HFFc6 (cell line): ENCODE measurements at regions not wholly inside any gene's neighbourhood (a gene's known extent, or its start where the extent isn't known, plus 50 kb on each side); places are given as distances from the start of the nearest gene placed in this dataset.

ENCODE experiments used
- DNase-seq: peaks from one replicate; pipeline ENCODE4 v3.0.0-alpha.2; 2018
- H3K27ac Mint-ChIP-seq: 2 replicates; pipeline ENCODE4 v1.8.0; 2020; ENCODE audit warnings: mild to moderate bottlenecking, mixed read lengths
- H3K27me3 Mint-ChIP-seq: 2 replicates; pipeline ENCODE4 v1.8.0; 2021; ENCODE audit warnings: mild to moderate bottlenecking, moderate library complexity, mixed read lengths; ENCODE audit not compliant: insufficient read depth
- H3K36me3 Mint-ChIP-seq: 2 replicates; pipeline ENCODE4 v1.8.0; 2021; ENCODE audit warnings: low read depth, mixed read lengths
- H3K4me1 Mint-ChIP-seq: 2 replicates; pipeline ENCODE4 v1.8.0; 2020; ENCODE audit warnings: low read depth, mixed read lengths
- H3K4me3 Mint-ChIP-seq: 2 replicates; pipeline ENCODE4 v1.8.0; 2020; ENCODE audit warnings: mild to moderate bottlenecking, moderate library complexity, mixed read lengths
- H3K9me3 Mint-ChIP-seq: 2 replicates; pipeline ENCODE4 v1.8.0; 2020; ENCODE audit warnings: mild to moderate bottlenecking, mixed read lengths
- CTCF ChIP-seq: fragments of 200-600 bp; sonication (generic); IDR thresholded peaks from 2 replicates; pipeline ENCODE4 v1.5.0; 2021; ENCODE audit warnings: antibody characterized with exemption, mild to moderate bottlenecking

GRCh38 chr10:84901885-84902284 lies 573.5 kb downstream of the CCSER2 start:
- no peak for DNase-seq
- TF ChIP-seq CTCF = no peak
- Mint-ChIP-seq H3K27me3 (no peaks in the 10 kb centered on the region; the same call in 1 of the 2 replicates), H3K4me3 (no peak overlapping the region), H3K36me3 (no peaks in the 10 kb centered on the region), H3K4me1 (no peaks in the 10 kb centered on the region), H3K9me3 (peaks cover 36% of the 10 kb centered on the region), H3K27ac (no peak overlapping the region)

GRCh38 chr10:84902553-84902952 lies 574.2 kb downstream of the CCSER2 start:
- H3K4me1 Mint-ChIP-seq = no peaks in the 10 kb centered on the region
- no peak overlapping the region for H3K4me3 Mint-ChIP-seq
- no peaks in the 10 kb centered on the region; the same call in 1 of the 2 replicates for H3K27me3 Mint-ChIP-seq
- H3K9me3 Mint-ChIP-seq = peaks cover 37% of the 10 kb centered on the region
- no peak overlapping the region for H3K27ac Mint-ChIP-seq
- TF ChIP-seq CTCF = no peak
- DNase-seq = no peak
- H3K36me3 Mint-ChIP-seq = no peaks in the 10 kb centered on the region

GRCh38 chr10:84903320-84903719 lies 574.9 kb downstream of the CCSER2 start:
- H3K36me3 Mint-ChIP-seq = no peaks in the 10 kb centered on the region
- no peak overlapping the region for H3K4me3 Mint-ChIP-seq
- DNase-seq = no peak
- no peak overlapping the region for H3K27ac Mint-ChIP-seq
- no peaks in the 10 kb centered on the region for H3K4me1 Mint-ChIP-seq
- TF ChIP-seq CTCF = no peak
- H3K9me3 Mint-ChIP-seq = peaks cover 41% of the 10 kb centered on the region
- H3K27me3 Mint-ChIP-seq = no peaks in the 10 kb centered on the region; the same call in 1 of the 2 replicates

GRCh38 chr10:84907461-84908009 lies 579.1 kb downstream of the CCSER2 start:
- Mint-ChIP-seq H3K36me3 (no peaks in the 10 kb centered on the region), H3K27me3 (peaks cover 2% of the 10 kb centered on the region), H3K9me3 (peaks cover 60% of the 10 kb centered on the region), H3K4me3 (no peak overlapping the region), H3K4me1 (no peaks in the 10 kb centered on the region), H3K27ac (no peak overlapping the region)
- TF ChIP-seq CTCF = no peak
- no peak for DNase-seq

- Mint-ChIP-seq H3K9me3 (peaks cover 50% of the 10 kb centered on the region), H3K4me1 (no peaks in the 10 kb centered on the region), H3K27ac (no peak overlapping the region), H3K36me3 (no peaks in the 10 kb centered on the region), H3K4me3 (no peak overlapping the region), H3K27me3 (peaks cover 2% of the 10 kb centered on the region)
- no peak for TF ChIP-seq CTCF
- no peak for DNase-seq
Observed at GRCh38 chr10:84908491-84908890, 580.1 kb downstream of the CCSER2 start.

GRCh38 chr10:84921701-84922100 lies 593.3 kb downstream of the CCSER2 start:
- Mint-ChIP-seq H3K27ac (no peak overlapping the region), H3K9me3 (peaks cover 28% of the 10 kb centered on the region), H3K4me3 (no peak overlapping the region), H3K4me1 (no peaks in the 10 kb centered on the region), H3K36me3 (no peaks in the 10 kb centered on the region), H3K27me3 (no peaks in the 10 kb centered on the region; the same call in 1 of the 2 replicates)
- DNase-seq = no peak
- TF ChIP-seq CTCF = no peak
